Keratinocyte (primary cell): ENCODE measurements at regions not wholly inside any gene's neighbourhood (a gene's known extent, or its start where the extent isn't known, plus 50 kb on each side); places are given as distances from the start of the nearest gene placed in this dataset.

Source experiments
- DNase-seq: peaks from one replicate; pipeline ENCODE4 v3.0.0-alpha.2; 2011; ENCODE audit warnings: low read depth, missing footprints, low spot score
- FAIRE-seq: peaks from 2 replicates; lab custom pipeline; 2011; peaks lifted over from hg19 to GRCh38; lab: Jason Lieb, UNC
- H2AFZ ChIP-seq: 2 replicates; pipeline ENCODE4 v1.6.0; 2012; ENCODE audit warnings: low read length, control low read depth, inconsistent platforms; ENCODE audit not compliant: control insufficient read depth
- H3K27ac ChIP-seq: 2 replicates; pipeline ENCODE4 v1.5.1; 2011; ENCODE audit warnings: low read length; ENCODE audit not compliant: control insufficient read depth, insufficient read depth
- H3K27me3 ChIP-seq: 3 replicates; pipeline ENCODE4 v1.6.0; 2011; ENCODE audit warnings: low read length; ENCODE audit not compliant: control insufficient read depth, insufficient read depth; ENCODE audit errors: extremely low read depth
- H3K36me3 ChIP-seq, 2 experiments: 2 replicates in 1 of 2; 3 replicates in 1 of 2; pipeline ENCODE4 v1.5.1; 2011; ENCODE audit warnings: low read length in 2 of 2, mild to moderate bottlenecking in 1 of 2; ENCODE audit not compliant: control insufficient read depth in 2 of 2, insufficient read depth in 2 of 2; ENCODE audit errors: extremely low read depth in 1 of 2
- H3K4me1 ChIP-seq: 3 replicates; pipeline ENCODE4 v1.5.1; 2011; ENCODE audit warnings: low read length; ENCODE audit not compliant: control insufficient read depth, insufficient read depth; ENCODE audit errors: extremely low read depth
- H3K4me2 ChIP-seq: 3 replicates; pipeline ENCODE4 v1.6.0; 2011; ENCODE audit warnings: low read depth, low read length; ENCODE audit not compliant: control insufficient read depth, insufficient read depth; ENCODE audit errors: extremely low read depth
- H3K4me3 ChIP-seq, 3 experiments: fragments of 200-600 bp in 1 of 3; sonication (generic) in 1 of 3; 2 replicates in 2 of 3; 3 replicates in 1 of 3; pipeline ENCODE4 v1.5.1; 2011 to 2016; ENCODE audit warnings: low read length in 3 of 3, mild to moderate bottlenecking in 3 of 3, control low read depth in 2 of 3, inconsistent platforms in 1 of 3, low read depth in 1 of 3, mixed read lengths in 1 of 3, mixed run types in 1 of 3, moderate library complexity in 1 of 3; ENCODE audit not compliant: control insufficient read depth in 2 of 3, insufficient read depth in 2 of 3; ENCODE audit errors: extremely low read depth in 1 of 3
- H3K79me2 ChIP-seq: 2 replicates; pipeline ENCODE4 v1.6.0; 2012; ENCODE audit warnings: low read length; ENCODE audit not compliant: control insufficient read depth, insufficient read depth
- H3K9ac ChIP-seq: 3 replicates; pipeline ENCODE4 v1.6.0; 2011; ENCODE audit warnings: low read length; ENCODE audit not compliant: control insufficient read depth, insufficient read depth; ENCODE audit errors: extremely low read depth
- H3K9me1 ChIP-seq: 3 replicates; pipeline ENCODE4 v1.6.0; 2011; ENCODE audit warnings: low read length; ENCODE audit not compliant: control insufficient read depth, insufficient read depth; ENCODE audit errors: extremely low read depth
- H3K9me3 ChIP-seq: 2 replicates; pipeline ENCODE4 v1.5.1; 2012; ENCODE audit warnings: low read depth, low read length; ENCODE audit not compliant: control insufficient read depth
- H4K20me1 ChIP-seq: 3 replicates; pipeline ENCODE4 v1.6.0; 2011; ENCODE audit warnings: low read length; ENCODE audit not compliant: control insufficient read depth, insufficient read depth; ENCODE audit errors: extremely low read depth
- EZH2 ChIP-seq: IDR thresholded peaks from one replicate; pipeline ENCODE4 v1.6.1; 2012; ENCODE audit warnings: inconsistent platforms, mild to moderate bottlenecking, low read length, moderate library complexity
- dilution Hi-C: fragments of 300-500 bp; cut with MboI; formaldehyde crosslinking; loops from one replicate; pipeline ENCODE4 v1.7.0; 2020; ENCODE audit warnings: low sequenced_read_pairs; ENCODE audit not compliant: extremely low pct_ligation_motif_present
- TF ChIP-seq, protein P1 (sequence below), 3 experiments: IDR thresholded peaks in 1 of 3; conservative IDR thresholded peaks in 1 of 3; optimal IDR thresholded peaks in 1 of 3; 2 replicates in 2 of 3; 3 replicates in 1 of 3; pipeline versions ENCODE3 to v1.5.1; 2011; ENCODE audit warnings: low read length in 3 of 3, mild to moderate bottlenecking in 3 of 3, moderate library complexity in 2 of 3, control low read depth in 1 of 3, inconsistent platforms in 1 of 3; ENCODE audit not compliant: insufficient read depth in 2 of 3; ENCODE audit errors: extremely low read depth in 1 of 3

DNA sequence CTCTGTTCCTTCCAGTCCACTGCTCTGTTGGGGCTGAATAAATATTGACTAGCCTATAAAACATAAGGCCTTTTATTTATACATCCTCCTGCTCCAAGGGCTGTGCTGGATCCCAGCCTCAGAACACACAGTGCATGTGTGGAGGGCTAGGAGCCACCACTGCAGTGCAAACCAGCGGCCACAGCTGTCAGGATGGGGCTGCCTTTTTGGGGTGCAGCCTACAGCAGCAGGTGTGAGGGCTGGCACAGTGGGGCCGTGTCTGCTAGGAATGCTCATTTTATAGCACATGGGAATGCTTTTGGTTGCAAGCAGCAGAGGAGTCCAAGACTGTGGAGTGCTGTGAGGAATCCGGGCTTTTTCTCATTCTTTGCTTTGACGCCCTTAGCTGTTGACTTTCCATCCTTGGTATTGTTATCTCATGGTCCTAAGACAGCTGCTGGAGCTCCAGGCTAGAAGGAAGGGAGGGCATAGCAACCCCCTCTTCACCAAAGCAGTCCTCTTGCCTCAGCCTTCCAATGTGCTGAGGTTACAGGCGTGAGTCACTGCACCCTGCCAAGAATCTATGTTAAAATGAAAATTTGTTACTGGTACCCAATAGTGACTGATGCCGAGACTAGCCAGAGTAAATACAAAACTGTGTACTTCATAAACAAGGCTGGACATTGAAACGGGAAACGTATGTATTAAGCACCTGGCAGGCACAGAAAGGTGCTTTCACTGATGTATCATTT is 334.3 kb upstream of the GATB start:
- H3K79me2 ChIP-seq: no peaks in the 10 kb centered on the region
- H3K27me3 ChIP-seq: no peaks in the 10 kb centered on the region
- H3K27ac ChIP-seq: no peak overlapping the region
- H3K9ac ChIP-seq: no peak overlapping the region
- no peak for FAIRE-seq
- H3K36me3 ChIP-seq: no peaks in the 10 kb centered on the region
- H3K9me3 ChIP-seq: no peaks in the 10 kb centered on the region
- DNase-seq: no peak
- H4K20me1 ChIP-seq: no peaks in the 10 kb centered on the region
- no peak overlapping the region for H3K4me3 ChIP-seq
- TF ChIP-seq, protein P1, sequence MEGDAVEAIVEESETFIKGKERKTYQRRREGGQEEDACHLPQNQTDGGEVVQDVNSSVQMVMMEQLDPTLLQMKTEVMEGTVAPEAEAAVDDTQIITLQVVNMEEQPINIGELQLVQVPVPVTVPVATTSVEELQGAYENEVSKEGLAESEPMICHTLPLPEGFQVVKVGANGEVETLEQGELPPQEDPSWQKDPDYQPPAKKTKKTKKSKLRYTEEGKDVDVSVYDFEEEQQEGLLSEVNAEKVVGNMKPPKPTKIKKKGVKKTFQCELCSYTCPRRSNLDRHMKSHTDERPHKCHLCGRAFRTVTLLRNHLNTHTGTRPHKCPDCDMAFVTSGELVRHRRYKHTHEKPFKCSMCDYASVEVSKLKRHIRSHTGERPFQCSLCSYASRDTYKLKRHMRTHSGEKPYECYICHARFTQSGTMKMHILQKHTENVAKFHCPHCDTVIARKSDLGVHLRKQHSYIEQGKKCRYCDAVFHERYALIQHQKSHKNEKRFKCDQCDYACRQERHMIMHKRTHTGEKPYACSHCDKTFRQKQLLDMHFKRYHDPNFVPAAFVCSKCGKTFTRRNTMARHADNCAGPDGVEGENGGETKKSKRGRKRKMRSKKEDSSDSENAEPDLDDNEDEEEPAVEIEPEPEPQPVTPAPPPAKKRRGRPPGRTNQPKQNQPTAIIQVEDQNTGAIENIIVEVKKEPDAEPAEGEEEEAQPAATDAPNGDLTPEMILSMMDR (optimal IDR thresholded peaks at IDR 0.05 in 1 of 3, IDR thresholded peaks at IDR 0.05 in 1 of 3, conservative IDR thresholded peaks at IDR 0.05 in 1 of 3; ENCODE audit: extremely low read depth in 1 of 3, insufficient read depth in 2 of 3, low read length in 3 of 3): no peak
- no peak for TF ChIP-seq EZH2
- H3K4me2 ChIP-seq: no peak overlapping the region
- no peak overlapping the region for H2AFZ ChIP-seq
- H3K4me1 ChIP-seq: peaks cover 3% of the 10 kb centered on the region
- no peaks in the 10 kb centered on the region for H3K9me1 ChIP-seq
- dilution Hi-C loops: no loop called here

DNA sequence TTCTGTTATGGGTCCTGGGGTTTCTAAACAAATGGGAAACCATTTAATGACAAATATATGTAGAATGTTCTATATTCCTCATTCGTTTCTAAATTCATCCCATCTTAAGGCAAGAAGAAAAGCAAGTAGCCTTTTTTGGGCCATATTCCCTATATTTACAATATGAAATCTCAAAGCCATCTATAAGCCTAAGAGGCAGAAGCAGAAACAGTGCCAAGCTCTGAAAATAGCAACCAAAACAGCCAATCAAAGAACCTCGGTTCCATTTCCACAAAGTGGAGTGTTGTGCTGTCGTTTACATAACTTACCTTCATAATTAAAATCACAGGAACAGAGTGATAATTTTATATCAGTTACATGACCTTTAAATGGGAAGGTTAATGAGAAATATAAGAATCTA is 330.6 kb upstream of the GATB start:
- TF ChIP-seq EZH2: no peak
- Histone ChIP-seq H2AFZ (no peak overlapping the region), H3K27me3 (no peaks in the 10 kb centered on the region), H3K36me3 (no peaks in the 10 kb centered on the region), H4K20me1 (no peaks in the 10 kb centered on the region), H3K4me3 (no peak overlapping the region), H3K27ac (no peak overlapping the region), H3K4me1 (peaks cover 3% of the 10 kb centered on the region), H3K9me3 (no peaks in the 10 kb centered on the region), H3K9me1 (no peaks in the 10 kb centered on the region), H3K9ac (no peak overlapping the region), H3K79me2 (no peaks in the 10 kb centered on the region), H3K4me2 (no peak overlapping the region)
- dilution Hi-C loops: no loop called here
- DNase-seq (no peak), FAIRE-seq (no peak)

DNA sequence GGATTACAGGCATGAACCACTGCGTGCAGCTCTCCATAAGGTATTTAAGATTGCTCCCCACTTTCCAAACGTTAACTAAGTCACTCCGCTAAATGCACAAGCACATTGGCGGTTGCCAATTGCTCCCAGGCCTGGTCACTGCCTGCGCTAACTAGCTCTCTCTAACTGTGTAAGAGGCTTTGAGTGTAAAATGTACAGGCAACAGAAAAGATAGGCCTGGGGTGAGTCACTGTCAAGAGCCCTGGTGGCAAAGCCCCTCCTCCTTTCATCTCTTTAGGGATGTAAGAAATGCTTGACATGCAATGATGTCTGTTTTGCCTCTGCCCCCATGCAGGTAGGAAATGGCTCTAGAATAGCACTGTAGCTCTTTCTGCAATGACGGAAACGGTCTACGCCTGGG is 329.7 kb upstream of the GATB start:
- Histone ChIP-seq H3K4me2 (no peak overlapping the region), H3K9me3 (no peaks in the 10 kb centered on the region), H3K4me1 (no peaks in the 10 kb centered on the region), H2AFZ (no peak overlapping the region), H3K9me1 (no peaks in the 10 kb centered on the region), H3K27ac (no peak overlapping the region), H3K27me3 (no peaks in the 10 kb centered on the region), H3K36me3 (no peaks in the 10 kb centered on the region), H3K4me3 (no peak overlapping the region), H4K20me1 (no peaks in the 10 kb centered on the region), H3K9ac (no peak overlapping the region), H3K79me2 (no peaks in the 10 kb centered on the region)
- FAIRE-seq: no peak
- TF ChIP-seq EZH2: no peak
- TF ChIP-seq, protein P1 (optimal IDR thresholded peaks at IDR 0.05 in 1 of 3, IDR thresholded peaks at IDR 0.05 in 1 of 3, conservative IDR thresholded peaks at IDR 0.05 in 1 of 3; ENCODE audit: extremely low read depth in 1 of 3, insufficient read depth in 2 of 3, low read length in 3 of 3): no peak
- dilution Hi-C loops: no loop called here
- DNase-seq: no peak
